ENCODE measurements at regions not wholly inside any gene's neighbourhood (a gene's known extent, or its start where the extent isn't known, plus 50 kb on each side); places are given as distances from the start of the nearest gene placed in this dataset.
"Not testable (repeated sequence)": the region's sequence is repeated elsewhere in the genome, so short reads cannot be mapped to it uniquely, and the experiment has no call there.

- TF ChIP-seq ZXDB (tag by site-specific recombination; IDR thresholded peaks at IDR 0.05); CTCF (tag by site-specific recombination; IDR thresholded peaks at IDR 0.05); ZFP69B (tag by site-specific recombination; IDR thresholded peaks at IDR 0.05); ZNF292 (tag by site-specific recombination; IDR thresholded peaks at IDR 0.05; ENCODE audit: borderline replicate concordance, low read depth); ZNF221 (tag by site-specific recombination; IDR thresholded peaks at IDR 0.05; ENCODE audit: borderline replicate concordance); ZFP37 (tag by site-specific recombination; IDR thresholded peaks at IDR 0.05); SP7 (tag by site-specific recombination; IDR thresholded peaks at IDR 0.05); REST (tag by site-specific recombination; IDR thresholded peaks at IDR 0.05); PBX3 (CRISPR knock-in tag; IDR thresholded peaks at IDR 0.05); ZNF776 (tag by site-specific recombination; IDR thresholded peaks at IDR 0.05; ENCODE audit: borderline replicate concordance); ZNF488 (tag by site-specific recombination; IDR thresholded peaks at IDR 0.05); ZNF610 (tag by site-specific recombination; IDR thresholded peaks at IDR 0.05; ENCODE audit: borderline replicate concordance); PATZ1 (tag by site-specific recombination; IDR thresholded peaks at IDR 0.05): not testable (repeated sequence)
Measured at GRCh38 chr16:29333492-29334097, 72.9 kb downstream of the NPIPB11 start.
